ENCODE measurements at regions not wholly inside any gene's neighbourhood (a gene's known extent, or its start where the extent isn't known, plus 50 kb on each side); places are given as distances from the start of the nearest gene placed in this dataset.

DNA sequence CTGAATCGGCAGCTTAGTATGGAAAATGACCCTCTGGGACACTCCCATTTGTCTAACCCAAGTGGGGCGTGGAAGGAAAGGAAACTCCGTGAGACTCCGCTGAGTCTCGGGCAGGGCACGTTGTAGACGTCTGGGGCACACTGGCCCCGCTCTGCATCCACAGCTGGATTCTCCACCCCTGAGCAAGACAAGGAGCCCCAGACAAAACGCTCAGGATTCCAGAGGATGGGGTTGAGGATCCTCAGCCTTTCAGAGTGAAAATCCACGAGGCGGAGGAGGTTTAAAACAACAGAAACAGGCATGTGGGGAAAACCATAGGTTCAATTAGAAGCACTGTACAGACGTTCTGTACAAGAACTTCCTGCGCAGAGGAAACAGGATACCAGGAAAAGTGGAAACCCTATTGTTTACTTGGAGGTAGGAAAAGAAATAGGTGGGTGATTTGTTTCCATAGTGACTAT, 124.9 kb upstream of the ZNF236 start:
- no peak overlapping the region for H3K27ac ChIP-seq (ENCODE audit: low read length)
- no peak overlapping the region for H2AFZ ChIP-seq (ENCODE audit: low read depth, low read length)
- H3K4me2 ChIP-seq (ENCODE audit: insufficient read depth, low read length): no peak overlapping the region
- no peak overlapping the region for H3K9ac ChIP-seq (ENCODE audit: low read depth, low read length)
- no peaks in the 10 kb centered on the region for H3K9me3 ChIP-seq (ENCODE audit: insufficient read depth, low read length, severe bottlenecking)
- H3K79me2 ChIP-seq (ENCODE audit: insufficient read depth, low read length): no peaks in the 10 kb centered on the region
- DNase-seq: no peak
- no peaks in the 10 kb centered on the region for H4K20me1 ChIP-seq (ENCODE audit: insufficient read depth, low read length)
- H3K27me3 ChIP-seq (ENCODE audit: insufficient read depth, low read length, poor library complexity): no peaks in the 10 kb centered on the region
- no peaks in the 10 kb centered on the region for H3K4me1 ChIP-seq (ENCODE audit: insufficient read depth, low read length)
- no peak for ATAC-seq (ENCODE audit: insufficient read depth, low read depth)
- H3K36me3 ChIP-seq (ENCODE audit: insufficient read depth, low read length): no peaks in the 10 kb centered on the region
- TF ChIP-seq CTCF (IDR thresholded peaks at IDR 0.05; ENCODE audit: borderline replicate concordance, extremely low read depth, low read length, poor library complexity, severe bottlenecking) (no peak), EZH2 (IDR thresholded peaks at IDR 0.05; ENCODE audit: borderline replicate concordance, low read depth, low read length, severe bottlenecking) (no peak)
- H3K4me3 ChIP-seq (ENCODE audit: low read depth in 1 of 2, low read length in 2 of 2): no peak overlapping the region

DNA sequence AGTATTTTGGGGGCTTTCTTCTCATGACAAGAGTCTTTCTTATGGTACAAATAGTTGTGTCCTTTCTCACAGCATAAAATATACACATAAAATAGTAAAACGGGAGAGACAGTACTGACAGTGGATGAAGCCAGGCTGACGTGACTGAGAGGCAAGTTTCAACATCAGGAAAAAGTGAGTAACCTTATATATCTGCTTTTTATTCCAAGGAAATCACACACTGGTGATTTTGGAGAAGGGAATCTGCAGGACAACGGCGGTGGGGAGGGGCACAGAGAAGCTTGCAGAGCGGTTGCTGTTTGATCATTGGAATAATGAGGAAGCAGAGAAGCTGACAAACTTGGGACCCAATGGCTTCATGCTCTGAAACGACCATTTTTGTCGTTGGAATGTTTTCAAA, 130.6 kb upstream of the ZNF236 start:
- Histone ChIP-seq H3K4me1 (ENCODE audit: insufficient read depth, low read length) (no peaks in the 10 kb centered on the region; the same call in 1 of the 2 replicates), H3K36me3 (ENCODE audit: insufficient read depth, low read length) (no peaks in the 10 kb centered on the region), H3K79me2 (ENCODE audit: insufficient read depth, low read length) (no peaks in the 10 kb centered on the region), H3K9ac (ENCODE audit: low read depth, low read length) (no peak overlapping the region), H3K4me2 (ENCODE audit: insufficient read depth, low read length) (no peak overlapping the region), H3K27me3 (ENCODE audit: insufficient read depth, low read length, poor library complexity) (peaks cover 4% of the 10 kb centered on the region), H4K20me1 (ENCODE audit: insufficient read depth, low read length) (no peaks in the 10 kb centered on the region), H3K9me3 (ENCODE audit: insufficient read depth, low read length, severe bottlenecking) (no peaks in the 10 kb centered on the region), H3K4me3 (ENCODE audit: low read depth in 1 of 2, low read length in 2 of 2) (no peak overlapping the region), H3K27ac (ENCODE audit: low read length) (no peak overlapping the region), H2AFZ (ENCODE audit: low read depth, low read length) (no peak overlapping the region)
- no peak for ATAC-seq (ENCODE audit: insufficient read depth, low read depth)
- no peak for DNase-seq
- no peak for TF ChIP-seq CTCF (IDR thresholded peaks at IDR 0.05; ENCODE audit: borderline replicate concordance, extremely low read depth, low read length, poor library complexity, severe bottlenecking)
- no peak for TF ChIP-seq EZH2 (IDR thresholded peaks at IDR 0.05; ENCODE audit: borderline replicate concordance, low read depth, low read length, severe bottlenecking)

- H3K36me3 ChIP-seq (ENCODE audit: insufficient read depth, low read length): no peaks in the 10 kb centered on the region
- no peak overlapping the region for H3K4me3 ChIP-seq (ENCODE audit: low read depth in 1 of 2, low read length in 2 of 2)
- H3K27ac ChIP-seq (ENCODE audit: low read length): no peak overlapping the region
- no peaks in the 10 kb centered on the region for H3K79me2 ChIP-seq (ENCODE audit: insufficient read depth, low read length)
- H3K27me3 ChIP-seq (ENCODE audit: insufficient read depth, low read length, poor library complexity): peaks cover 4% of the 10 kb centered on the region
- H2AFZ ChIP-seq (ENCODE audit: low read depth, low read length): no peak overlapping the region
- ATAC-seq (ENCODE audit: insufficient read depth, low read depth): no peak
- H3K4me1 ChIP-seq (ENCODE audit: insufficient read depth, low read length): no peaks in the 10 kb centered on the region; the same call in 1 of the 2 replicates
- no peak for TF ChIP-seq CTCF (IDR thresholded peaks at IDR 0.05; ENCODE audit: borderline replicate concordance, extremely low read depth, low read length, poor library complexity, severe bottlenecking)
- TF ChIP-seq EZH2 (IDR thresholded peaks at IDR 0.05; ENCODE audit: borderline replicate concordance, low read depth, low read length, severe bottlenecking): no peak
- H4K20me1 ChIP-seq (ENCODE audit: insufficient read depth, low read length): no peaks in the 10 kb centered on the region
- H3K9me3 ChIP-seq (ENCODE audit: insufficient read depth, low read length, severe bottlenecking): no peaks in the 10 kb centered on the region
- no peak overlapping the region for H3K4me2 ChIP-seq (ENCODE audit: insufficient read depth, low read length)
- DNase-seq: no peak
- no peak overlapping the region for H3K9ac ChIP-seq (ENCODE audit: low read depth, low read length)
Measured at GRCh38 chr18:76689646-76690264, 132.6 kb upstream of the ZNF236 start.

Data from DND-41 (cell line).